ENCODE measurements at regions not wholly inside any gene's neighbourhood (a gene's known extent, or its start where the extent isn't known, plus 50 kb on each side); places are given as distances from the start of the nearest gene placed in this dataset.

DNA sequence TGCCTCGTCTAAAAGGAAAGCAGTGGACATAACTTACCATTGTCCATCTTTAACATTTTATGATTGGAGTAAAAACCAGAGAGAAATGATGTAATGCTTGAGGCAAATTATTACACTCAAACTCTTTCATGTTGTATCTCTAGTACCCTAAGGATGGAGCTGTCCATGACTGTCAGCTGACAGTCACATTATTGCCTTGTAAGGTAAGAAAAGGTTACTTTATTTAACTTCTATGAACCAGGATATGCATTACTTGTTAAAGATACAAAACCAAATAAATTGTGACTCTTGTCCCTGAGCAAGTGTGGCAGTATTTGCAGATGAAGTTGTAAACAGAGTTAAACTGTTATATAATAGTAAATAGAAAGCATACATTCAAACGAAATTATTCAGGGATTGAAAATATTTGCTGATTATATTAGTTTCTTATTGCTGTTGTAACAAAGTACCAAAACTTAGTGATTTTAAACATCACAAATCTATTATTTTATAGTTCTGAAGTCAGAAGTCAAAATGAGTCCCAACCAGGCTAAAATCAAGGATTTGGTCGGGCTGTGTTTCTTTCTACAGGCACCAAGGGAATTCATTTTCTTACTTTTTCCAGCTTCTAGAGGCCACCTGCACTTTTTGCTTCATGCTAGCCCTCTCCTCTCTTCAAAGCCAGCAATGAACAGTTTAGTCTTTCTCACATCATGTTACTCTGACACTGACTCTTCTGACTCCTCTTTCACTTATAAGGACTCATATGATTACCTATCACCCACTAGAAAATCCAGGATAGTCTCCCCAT lies 113.8 kb downstream of the CEP44 start:
- TF ChIP-seq, protein P1, sequence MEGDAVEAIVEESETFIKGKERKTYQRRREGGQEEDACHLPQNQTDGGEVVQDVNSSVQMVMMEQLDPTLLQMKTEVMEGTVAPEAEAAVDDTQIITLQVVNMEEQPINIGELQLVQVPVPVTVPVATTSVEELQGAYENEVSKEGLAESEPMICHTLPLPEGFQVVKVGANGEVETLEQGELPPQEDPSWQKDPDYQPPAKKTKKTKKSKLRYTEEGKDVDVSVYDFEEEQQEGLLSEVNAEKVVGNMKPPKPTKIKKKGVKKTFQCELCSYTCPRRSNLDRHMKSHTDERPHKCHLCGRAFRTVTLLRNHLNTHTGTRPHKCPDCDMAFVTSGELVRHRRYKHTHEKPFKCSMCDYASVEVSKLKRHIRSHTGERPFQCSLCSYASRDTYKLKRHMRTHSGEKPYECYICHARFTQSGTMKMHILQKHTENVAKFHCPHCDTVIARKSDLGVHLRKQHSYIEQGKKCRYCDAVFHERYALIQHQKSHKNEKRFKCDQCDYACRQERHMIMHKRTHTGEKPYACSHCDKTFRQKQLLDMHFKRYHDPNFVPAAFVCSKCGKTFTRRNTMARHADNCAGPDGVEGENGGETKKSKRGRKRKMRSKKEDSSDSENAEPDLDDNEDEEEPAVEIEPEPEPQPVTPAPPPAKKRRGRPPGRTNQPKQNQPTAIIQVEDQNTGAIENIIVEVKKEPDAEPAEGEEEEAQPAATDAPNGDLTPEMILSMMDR (IDR thresholded peaks at IDR 0.05; ENCODE audit: low read depth, low read length, missing input control), result no peak
- TF ChIP-seq, protein P2, sequence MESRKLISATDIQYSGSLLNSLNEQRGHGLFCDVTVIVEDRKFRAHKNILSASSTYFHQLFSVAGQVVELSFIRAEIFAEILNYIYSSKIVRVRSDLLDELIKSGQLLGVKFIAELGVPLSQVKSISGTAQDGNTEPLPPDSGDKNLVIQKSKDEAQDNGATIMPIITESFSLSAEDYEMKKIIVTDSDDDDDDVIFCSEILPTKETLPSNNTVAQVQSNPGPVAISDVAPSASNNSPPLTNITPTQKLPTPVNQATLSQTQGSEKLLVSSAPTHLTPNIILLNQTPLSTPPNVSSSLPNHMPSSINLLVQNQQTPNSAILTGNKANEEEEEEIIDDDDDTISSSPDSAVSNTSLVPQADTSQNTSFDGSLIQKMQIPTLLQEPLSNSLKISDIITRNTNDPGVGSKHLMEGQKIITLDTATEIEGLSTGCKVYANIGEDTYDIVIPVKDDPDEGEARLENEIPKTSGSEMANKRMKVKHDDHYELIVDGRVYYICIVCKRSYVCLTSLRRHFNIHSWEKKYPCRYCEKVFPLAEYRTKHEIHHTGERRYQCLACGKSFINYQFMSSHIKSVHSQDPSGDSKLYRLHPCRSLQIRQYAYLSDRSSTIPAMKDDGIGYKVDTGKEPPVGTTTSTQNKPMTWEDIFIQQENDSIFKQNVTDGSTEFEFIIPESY (IDR thresholded peaks at IDR 0.05), result no peak
- TF ChIP-seq JUND (IDR thresholded peaks at IDR 0.05), result no peak
- no peak for TF ChIP-seq RAD21 (IDR thresholded peaks at IDR 0.05)
- TF ChIP-seq, protein P3, sequence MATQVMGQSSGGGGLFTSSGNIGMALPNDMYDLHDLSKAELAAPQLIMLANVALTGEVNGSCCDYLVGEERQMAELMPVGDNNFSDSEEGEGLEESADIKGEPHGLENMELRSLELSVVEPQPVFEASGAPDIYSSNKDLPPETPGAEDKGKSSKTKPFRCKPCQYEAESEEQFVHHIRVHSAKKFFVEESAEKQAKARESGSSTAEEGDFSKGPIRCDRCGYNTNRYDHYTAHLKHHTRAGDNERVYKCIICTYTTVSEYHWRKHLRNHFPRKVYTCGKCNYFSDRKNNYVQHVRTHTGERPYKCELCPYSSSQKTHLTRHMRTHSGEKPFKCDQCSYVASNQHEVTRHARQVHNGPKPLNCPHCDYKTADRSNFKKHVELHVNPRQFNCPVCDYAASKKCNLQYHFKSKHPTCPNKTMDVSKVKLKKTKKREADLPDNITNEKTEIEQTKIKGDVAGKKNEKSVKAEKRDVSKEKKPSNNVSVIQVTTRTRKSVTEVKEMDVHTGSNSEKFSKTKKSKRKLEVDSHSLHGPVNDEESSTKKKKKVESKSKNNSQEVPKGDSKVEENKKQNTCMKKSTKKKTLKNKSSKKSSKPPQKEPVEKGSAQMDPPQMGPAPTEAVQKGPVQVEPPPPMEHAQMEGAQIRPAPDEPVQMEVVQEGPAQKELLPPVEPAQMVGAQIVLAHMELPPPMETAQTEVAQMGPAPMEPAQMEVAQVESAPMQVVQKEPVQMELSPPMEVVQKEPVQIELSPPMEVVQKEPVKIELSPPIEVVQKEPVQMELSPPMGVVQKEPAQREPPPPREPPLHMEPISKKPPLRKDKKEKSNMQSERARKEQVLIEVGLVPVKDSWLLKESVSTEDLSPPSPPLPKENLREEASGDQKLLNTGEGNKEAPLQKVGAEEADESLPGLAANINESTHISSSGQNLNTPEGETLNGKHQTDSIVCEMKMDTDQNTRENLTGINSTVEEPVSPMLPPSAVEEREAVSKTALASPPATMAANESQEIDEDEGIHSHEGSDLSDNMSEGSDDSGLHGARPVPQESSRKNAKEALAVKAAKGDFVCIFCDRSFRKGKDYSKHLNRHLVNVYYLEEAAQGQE (IDR thresholded peaks at IDR 0.05), result no peak
- TF ChIP-seq, protein P4, sequence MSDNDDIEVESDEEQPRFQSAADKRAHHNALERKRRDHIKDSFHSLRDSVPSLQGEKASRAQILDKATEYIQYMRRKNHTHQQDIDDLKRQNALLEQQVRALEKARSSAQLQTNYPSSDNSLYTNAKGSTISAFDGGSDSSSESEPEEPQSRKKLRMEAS (IDR thresholded peaks at IDR 0.05), result no peak
- TF ChIP-seq, protein P5, sequence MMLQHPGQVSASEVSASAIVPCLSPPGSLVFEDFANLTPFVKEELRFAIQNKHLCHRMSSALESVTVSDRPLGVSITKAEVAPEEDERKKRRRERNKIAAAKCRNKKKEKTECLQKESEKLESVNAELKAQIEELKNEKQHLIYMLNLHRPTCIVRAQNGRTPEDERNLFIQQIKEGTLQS (IDR thresholded peaks at IDR 0.05), result no peak
- TF ChIP-seq TAF1 (conservative IDR thresholded peaks at IDR 0.05), result no peak
- TF ChIP-seq NR2F2 (IDR thresholded peaks at IDR 0.05), result no peak
- no peak for TF ChIP-seq GABPA (IDR thresholded peaks at IDR 0.05 in 1 of 2, conservative IDR thresholded peaks at IDR 0.05 in 1 of 2)
- no peak for TF ChIP-seq FOXA1 (IDR thresholded peaks at IDR 0.05)
- no peak for TF ChIP-seq YY1 (IDR thresholded peaks at IDR 0.05)
- no peak for TF ChIP-seq SP1 (IDR thresholded peaks at IDR 0.05)
- TF ChIP-seq EGR1 (IDR thresholded peaks at IDR 0.05; ENCODE audit: low read depth in 2 of 2), result no peak

Data from liver (tissue), 3 donors.